GM18870 (cell line): ENCODE measurements at regions not wholly inside any gene's neighbourhood (a gene's known extent, or its start where the extent isn't known, plus 50 kb on each side); places are given as distances from the start of the nearest gene placed in this dataset.
"Not testable (repeated sequence)": the region's sequence is repeated elsewhere in the genome, so short reads cannot be mapped to it uniquely, and the experiment has no call there.

Experiments
- ATAC-seq: cut with Tn5 transposase; IDR thresholded peaks from one replicate; pipeline ENCODE4 v1.9.1; 2021; ENCODE audit warnings: moderate library complexity; ENCODE audit not compliant: unreplicated experiment

GRCh38 chr3:28139288-28139687 is 102.1 kb upstream of the CMC1 start:
- no peak for ATAC-seq

DNA sequence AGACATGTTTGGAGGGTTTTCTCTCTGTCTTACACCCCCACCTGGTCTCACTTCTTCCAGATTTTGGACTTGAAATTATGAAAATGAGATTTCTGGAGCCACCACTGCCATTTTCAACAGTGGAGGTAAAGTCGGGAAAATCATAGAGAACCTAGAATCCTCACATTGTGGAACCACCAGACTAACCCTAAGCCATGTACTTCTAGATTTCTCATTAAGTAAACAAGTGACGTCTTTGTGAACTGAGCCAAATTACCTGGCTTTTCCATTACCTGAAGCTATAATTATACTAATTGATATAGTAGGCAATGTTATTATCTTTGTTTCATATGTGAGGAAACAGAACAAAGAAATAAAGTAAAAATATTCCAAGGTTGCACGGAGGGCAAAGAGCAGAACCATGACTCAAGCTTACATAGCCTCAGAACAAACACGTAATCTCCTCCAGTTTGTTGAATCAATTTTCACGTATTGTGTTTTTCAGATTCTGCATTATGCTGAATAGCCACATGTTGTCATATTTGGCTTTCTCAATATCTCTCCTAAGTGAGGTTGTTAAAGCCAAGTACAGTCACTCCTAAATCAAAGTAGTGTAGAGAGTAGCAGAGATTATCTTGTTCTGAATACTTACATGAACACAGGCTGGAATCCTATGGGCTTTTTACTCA is 101.3 kb upstream of the CMC1 start:
- no peak for ATAC-seq

- no peak for ATAC-seq
Observed at GRCh38 chr3:28140664-28141063, 100.8 kb upstream of the CMC1 start.

DNA sequence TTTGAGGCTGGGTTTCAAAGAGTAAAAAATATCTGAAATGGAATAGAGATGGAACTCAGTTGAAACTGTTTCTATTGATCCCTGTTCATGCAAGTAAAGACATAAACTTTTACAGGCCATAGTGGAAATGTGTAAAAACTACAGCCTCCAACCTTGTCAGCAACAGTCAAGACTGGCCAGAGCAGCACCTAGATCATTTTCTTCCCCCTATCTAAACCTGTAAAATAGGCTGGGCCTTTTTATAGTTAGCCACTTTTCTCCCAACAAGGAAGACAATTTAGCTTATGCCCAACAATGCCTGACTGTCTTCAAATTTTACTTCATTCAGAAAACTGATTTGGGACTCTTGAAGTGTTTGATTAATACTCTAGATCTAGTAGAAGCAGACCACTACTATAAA is 91.5 kb upstream of the CMC1 start:
- ATAC-seq, result no peak

GRCh38 chr3:28150465-28151206 is 90.8 kb upstream of the CMC1 start:
- ATAC-seq, result no peak

DNA sequence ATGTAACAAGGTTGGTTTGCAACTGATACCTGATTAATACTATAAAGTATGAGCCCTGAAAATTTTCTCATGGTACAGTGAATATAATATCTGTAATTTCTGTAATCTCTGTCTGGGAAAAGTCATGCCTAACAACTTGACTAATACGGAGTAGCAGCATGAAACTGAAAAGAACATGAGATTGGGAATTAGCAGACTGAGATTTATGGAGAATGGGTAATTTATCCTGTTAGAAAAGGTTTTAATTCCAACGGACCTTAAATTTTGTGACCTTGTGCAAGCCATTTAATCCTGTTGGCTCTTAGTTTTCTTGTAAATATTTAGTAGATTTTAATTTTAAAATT is 90.2 kb upstream of the CMC1 start:
- no peak for ATAC-seq

DNA sequence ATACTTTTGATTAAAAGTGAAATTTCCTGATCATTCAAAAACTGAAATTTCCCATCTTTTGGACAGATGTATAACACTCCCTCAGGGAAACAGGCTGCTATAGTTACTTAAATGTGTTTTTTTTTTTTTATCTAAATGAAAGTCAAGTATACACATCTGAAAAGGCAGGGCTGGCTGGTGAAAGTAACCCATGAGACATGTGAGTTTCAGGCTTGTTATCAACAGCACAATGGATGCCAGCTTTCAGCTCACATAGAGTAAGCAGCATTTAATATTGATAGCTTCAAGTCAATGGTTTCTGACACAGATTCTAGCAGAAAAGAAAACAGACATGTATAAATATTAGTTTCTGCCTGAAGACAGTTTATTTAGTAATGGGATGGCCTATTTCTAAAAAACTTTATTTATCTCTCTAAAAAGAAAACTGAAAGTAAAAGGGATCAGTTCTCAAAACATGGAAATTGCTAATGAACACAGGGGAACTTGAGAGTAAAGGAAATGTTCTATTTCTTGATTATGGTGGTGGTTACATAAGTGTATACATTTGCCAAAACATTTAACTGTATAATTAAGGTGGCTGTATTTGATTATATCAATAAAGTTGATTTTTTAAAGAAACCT is 89.7 kb upstream of the CMC1 start:
- ATAC-seq, result peak; percentile 88

DNA sequence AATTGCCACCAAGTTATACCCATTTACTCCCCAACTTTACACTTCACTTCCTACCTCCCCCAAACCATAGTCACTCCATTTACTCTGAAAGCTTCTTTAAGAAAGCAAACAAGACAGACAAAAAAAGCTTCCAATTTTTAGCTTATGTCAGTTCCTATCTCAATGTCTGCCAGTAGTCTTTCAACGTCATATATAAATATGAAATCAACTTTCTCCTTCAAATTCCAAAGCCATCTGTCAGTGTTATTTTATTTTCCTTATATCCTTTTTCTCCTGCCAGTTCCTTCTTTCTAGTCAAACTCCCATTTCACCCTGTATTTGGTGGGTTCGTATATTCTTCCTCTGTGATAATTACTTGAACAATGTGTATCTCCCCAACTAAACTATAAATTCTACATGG is 85.8 kb upstream of the CMC1 start:
- ATAC-seq, result no peak

- ATAC-seq, result not testable (repeated sequence)
Observed at GRCh38 chr3:28156599-28156998, 84.8 kb upstream of the CMC1 start.

DNA sequence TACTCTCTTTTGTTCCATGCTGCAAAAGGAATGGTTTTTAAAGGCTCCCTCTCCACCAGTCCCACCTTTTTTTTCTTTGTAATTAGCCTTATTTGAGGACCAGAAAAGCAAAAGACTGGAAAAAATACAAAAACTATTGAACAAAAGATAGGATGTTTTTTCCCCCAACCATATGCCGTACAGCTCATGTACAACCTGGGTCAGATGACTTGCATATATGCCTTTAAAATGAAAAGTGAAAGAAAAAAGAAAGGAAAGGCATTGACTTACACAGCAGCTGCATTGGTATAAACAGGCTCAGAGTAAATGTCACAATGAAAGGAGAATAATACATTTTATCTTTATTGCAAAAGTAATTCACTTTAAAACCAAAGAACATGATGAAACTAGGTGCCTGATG is 69.5 kb upstream of the CMC1 start:
- no peak for ATAC-seq

DNA sequence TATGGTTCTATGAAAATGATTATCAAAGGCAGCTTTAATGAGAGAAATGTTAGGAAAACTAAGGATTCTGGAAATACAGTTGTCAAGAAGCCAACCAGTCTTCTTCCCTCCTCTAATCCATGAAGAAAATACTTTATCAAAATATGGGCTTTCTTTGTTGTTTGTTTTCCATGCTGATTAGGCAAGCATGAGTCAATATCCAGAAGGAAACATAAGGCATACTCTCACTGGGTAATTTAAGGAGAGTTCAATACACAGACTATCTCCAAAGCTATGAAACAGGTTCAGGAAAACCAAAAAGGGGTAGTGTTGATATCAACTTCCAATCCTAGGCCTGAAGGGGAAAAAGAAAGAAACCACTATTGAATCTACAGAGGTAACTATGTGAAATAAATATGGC is 68.7 kb upstream of the CMC1 start:
- no peak for ATAC-seq

DNA sequence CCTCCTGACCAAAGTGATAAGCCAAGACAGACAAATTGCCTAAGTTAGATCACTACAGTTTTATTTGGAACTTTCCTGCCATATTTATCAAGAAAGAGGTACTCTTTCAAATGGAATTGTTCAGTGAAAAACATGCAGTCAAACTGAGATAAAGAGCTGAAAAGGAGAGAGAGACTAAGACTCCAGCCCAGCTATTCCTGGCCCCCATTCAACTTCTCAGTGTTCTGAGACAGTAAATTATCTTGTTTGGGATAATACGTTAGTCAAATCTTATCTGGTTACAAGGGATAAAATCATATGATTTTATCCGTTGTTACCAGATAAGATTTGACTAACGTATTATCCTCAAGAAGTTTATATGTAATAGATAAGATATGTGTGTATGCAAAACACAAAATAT is 67.6 kb upstream of the CMC1 start:
- ATAC-seq, result no peak

DNA sequence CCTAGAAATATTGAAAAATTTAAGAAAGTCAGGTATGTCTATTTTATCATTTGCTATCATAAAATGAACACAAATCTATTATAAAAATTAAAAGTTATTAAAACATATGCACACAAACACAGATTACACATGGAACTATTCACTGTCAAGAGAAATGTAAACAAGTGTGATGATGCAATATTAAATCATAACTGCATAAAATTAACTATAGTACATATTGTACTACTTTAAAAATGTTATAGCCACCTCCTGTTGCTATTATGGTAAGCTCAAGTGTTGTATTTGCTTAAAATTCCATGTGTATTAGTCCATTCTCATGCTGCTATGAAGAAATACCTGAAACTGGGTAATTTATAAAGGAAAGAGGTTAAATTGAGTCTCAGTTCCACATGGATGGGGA is 54.7 kb upstream of the CMC1 start:
- ATAC-seq, result no peak

- ATAC-seq, result no peak
Observed at GRCh38 chr3:28188686-28189085, 52.7 kb upstream of the CMC1 start.

DNA sequence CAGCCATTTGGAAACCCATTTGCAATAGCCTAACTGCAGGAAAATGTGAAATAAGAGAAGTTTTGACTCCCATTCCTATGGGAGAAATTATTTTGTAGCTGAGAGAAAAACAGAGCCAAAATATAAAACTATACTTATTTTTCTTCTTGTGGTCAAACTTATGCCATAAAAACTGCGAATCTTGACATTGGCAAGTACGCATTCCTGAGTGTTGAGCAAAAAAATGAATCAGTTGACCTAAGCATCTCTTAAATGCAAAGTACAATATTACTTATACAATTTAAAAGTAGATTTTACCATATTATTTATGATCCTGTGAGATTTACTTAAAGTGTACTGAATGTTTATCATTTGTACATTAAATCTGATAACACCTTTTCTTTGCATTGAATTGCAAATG is 50.1 kb upstream of the CMC1 start:
- ATAC-seq, result no peak
